ENCODE measurements at regions not wholly inside any gene's neighbourhood (a gene's known extent, or its start where the extent isn't known, plus 50 kb on each side); places are given as distances from the start of the nearest gene placed in this dataset.
"Not testable (repeated sequence)": the region's sequence is repeated elsewhere in the genome, so short reads cannot be mapped to it uniquely, and the experiment has no call there.

DNA sequence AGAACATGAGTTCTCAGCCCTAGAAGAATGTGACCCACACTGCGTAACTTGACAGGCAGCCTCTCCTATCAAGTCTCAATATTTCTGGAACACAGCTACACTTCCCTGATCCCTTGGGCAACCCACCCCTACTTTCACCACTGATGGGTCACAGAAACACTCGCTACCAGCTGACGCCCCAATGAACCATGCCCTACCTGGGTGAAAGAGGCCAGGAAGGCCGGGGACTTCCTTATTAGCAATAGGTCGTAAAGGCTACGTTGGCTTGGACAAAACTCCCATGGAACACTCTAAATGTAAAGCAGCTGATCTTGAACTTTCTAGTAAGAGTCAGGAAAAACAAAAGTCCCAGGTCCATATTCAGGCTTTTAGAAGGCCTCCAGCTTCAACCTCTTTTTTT is 202.3 kb upstream of the KCTD7 start:
- no peak overlapping the region for H3K4me3 ChIP-seq (replicated peaks in 1 of 2; ENCODE audit: low read depth in 2 of 2, low read length in 2 of 2)
- TF ChIP-seq, protein P1, sequence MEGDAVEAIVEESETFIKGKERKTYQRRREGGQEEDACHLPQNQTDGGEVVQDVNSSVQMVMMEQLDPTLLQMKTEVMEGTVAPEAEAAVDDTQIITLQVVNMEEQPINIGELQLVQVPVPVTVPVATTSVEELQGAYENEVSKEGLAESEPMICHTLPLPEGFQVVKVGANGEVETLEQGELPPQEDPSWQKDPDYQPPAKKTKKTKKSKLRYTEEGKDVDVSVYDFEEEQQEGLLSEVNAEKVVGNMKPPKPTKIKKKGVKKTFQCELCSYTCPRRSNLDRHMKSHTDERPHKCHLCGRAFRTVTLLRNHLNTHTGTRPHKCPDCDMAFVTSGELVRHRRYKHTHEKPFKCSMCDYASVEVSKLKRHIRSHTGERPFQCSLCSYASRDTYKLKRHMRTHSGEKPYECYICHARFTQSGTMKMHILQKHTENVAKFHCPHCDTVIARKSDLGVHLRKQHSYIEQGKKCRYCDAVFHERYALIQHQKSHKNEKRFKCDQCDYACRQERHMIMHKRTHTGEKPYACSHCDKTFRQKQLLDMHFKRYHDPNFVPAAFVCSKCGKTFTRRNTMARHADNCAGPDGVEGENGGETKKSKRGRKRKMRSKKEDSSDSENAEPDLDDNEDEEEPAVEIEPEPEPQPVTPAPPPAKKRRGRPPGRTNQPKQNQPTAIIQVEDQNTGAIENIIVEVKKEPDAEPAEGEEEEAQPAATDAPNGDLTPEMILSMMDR (IDR thresholded peaks at IDR 0.05; ENCODE audit: low read depth, low read length), result no peak

DNA sequence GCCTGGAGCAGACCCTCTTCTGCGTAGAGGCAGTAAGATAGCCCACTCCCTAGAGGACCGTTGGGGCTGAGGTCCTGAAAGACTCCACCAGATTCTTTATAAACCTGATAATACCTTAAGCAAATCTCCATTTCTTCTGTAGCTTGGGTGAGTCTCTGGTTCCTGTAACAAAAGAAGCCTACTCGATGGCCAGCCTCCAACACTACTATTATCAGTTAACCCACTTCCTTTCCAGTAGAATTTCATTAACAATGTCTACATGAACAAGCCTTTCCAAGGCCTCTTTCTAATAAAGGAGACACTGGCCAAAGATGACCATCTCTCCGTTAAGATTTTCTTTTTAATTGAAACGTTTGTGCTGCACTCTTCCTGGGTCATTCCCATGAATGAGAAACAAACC is 201.7 kb upstream of the KCTD7 start:
- TF ChIP-seq, protein P1 (IDR thresholded peaks at IDR 0.05; ENCODE audit: low read depth, low read length), result no peak
- no peak overlapping the region for H3K4me3 ChIP-seq (replicated peaks in 1 of 2; ENCODE audit: low read depth in 2 of 2, low read length in 2 of 2)
- peak in 1 of 2 donors; percentile 60 for DNase-seq (ENCODE audit: low read depth in 2 of 2)

More for the DNA sequence above, 202.3 kb upstream of the KCTD7 start:
- no peak for DNase-seq (ENCODE audit: low read depth in 2 of 2)

DNA sequence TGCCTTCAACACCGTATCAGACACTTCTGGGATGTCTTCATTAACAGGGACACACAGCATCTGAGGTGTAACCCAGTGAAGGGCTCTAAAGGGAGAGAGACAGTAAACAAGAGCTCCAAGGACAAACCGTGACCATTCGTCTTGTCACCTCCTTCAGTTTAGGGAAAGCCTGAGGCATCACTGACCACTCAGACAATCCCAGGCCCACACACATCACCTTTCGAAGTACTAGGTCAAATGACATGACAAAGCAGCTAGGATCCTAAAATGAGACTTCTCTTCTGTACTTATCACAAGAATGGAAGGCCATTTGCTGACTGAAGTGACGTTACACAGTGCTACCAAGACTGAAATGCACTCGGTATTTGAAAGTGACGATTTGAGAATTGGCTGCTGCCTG is 200.7 kb upstream of the KCTD7 start:
- no peak overlapping the region for H3K4me3 ChIP-seq (replicated peaks in 1 of 2; ENCODE audit: low read depth in 2 of 2, low read length in 2 of 2)
- TF ChIP-seq, protein P1 (IDR thresholded peaks at IDR 0.05; ENCODE audit: low read depth, low read length), result no peak
- DNase-seq (ENCODE audit: low read depth in 2 of 2), result no peak

DNA sequence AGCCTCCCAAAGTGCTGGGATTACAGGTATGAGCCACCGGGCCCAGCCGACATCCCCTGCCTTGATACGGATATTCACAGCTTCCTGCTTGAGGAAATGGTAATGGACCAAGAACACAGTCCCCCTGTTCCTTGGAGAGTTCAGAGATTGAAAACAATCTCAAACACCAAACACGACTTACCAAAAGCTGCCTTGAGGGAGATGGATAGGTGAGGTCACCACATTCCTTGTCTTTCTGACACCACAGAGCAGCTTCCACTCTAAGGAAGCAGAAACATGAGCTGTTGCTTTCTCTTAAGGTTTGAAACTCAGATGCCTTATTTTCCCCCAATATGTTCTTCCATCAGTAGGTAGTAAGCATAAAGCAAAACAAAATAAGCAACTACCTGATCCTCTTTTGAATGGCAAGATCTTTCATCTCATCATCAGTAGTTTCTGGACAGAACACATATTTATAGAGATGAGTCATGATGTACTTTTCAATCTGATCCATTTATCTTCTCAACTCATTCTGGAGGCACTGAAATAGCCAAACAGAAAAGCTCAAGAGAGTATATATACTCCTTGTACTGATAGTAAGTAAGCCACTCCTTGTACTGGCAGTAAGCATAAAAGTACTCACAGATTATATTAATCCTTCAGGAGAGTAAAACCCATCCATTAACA is 199.1 kb upstream of the KCTD7 start:
- H3K4me3 ChIP-seq (replicated peaks in 1 of 2; ENCODE audit: low read depth in 2 of 2, low read length in 2 of 2), result no peak overlapping the region

DNA sequence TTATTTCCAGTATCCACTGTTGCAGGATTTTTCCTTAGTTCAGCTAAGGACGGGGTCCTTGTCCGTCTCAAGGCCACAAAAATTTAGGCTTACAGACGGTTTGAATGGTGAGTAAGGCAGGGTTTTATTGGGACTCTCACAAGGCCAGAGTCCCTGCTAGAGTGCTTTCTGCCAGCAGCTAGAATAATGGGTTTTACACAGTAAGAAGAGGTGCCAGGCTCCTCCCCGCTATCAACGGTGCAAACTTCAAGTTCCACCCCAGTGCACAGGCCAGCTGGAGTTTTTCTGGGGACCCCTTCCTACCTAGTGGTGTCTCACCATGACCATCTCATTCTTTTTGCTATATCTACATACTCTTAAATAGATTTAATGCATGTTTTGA is 198.5 kb upstream of the KCTD7 start:
- no peak for DNase-seq (ENCODE audit: low read depth in 2 of 2)
- H3K4me3 ChIP-seq (replicated peaks in 1 of 2; ENCODE audit: low read depth in 2 of 2, low read length in 2 of 2), result no peak overlapping the region
- TF ChIP-seq, protein P1 (IDR thresholded peaks at IDR 0.05; ENCODE audit: low read depth, low read length), result no peak

More for the DNA sequence above, 199.1 kb upstream of the KCTD7 start:
- DNase-seq (ENCODE audit: low read depth in 2 of 2), result no peak
- TF ChIP-seq, protein P1 (IDR thresholded peaks at IDR 0.05; ENCODE audit: low read depth, low read length), result no peak

DNA sequence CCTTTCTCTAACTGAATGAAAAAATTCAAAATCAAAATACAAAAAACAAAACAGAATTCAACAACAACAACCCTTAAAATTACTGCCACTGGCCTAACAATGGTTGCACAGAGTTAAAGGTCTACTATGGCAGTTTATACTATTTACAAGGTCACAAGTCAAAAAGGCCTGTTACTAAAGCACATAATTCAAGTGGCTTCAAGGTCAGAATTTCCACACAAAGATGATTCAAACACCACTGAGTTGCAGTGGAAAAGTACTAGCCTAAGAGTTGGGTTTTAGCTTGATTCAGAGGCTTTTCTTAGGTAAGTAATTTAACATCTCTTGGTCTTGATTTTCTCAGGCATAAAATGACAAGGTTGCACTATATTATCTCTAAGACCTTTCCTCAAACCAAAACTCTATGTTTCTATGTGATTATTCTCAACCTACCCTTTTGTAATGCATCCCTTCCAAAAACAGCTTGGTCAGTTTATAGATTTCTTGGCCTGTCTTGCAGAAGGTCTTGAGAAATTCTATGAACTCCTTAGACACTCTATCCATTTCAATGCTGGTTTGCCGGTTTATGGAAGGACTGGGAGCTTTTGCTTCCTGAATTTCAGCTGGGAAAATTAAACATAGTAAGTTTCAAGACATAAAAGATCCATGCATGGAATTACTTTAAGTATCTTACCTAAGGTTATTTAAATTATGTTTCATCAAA is 189.8 kb upstream of the KCTD7 start:
- not testable (repeated sequence) for DNase-seq (ENCODE audit: low read depth in 2 of 2); H3K4me3 ChIP-seq (replicated peaks in 1 of 2; ENCODE audit: low read depth in 2 of 2, low read length in 2 of 2)

DNA sequence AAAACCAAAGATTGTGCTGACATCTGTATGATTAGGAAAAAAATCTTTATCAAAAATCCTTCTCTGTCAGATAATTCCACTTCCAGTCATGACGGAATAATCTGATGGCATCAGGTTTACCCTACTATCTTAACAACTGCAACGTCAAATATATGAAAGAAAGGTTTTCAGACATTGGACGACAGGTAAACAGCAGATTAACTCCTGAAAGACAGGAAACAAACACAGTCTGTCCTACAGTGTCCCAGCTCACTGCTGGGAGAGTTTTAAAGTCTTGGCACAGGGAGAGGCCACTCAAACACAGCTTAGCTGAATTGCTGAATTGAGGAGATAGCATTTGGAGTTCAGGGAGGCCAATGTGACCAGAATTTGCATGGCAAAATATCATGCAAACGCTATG is 186.3 kb upstream of the KCTD7 start:
- TF ChIP-seq, protein P1 (IDR thresholded peaks at IDR 0.05; ENCODE audit: low read depth, low read length), result no peak
- no peak overlapping the region for H3K4me3 ChIP-seq (replicated peaks in 1 of 2; ENCODE audit: low read depth in 2 of 2, low read length in 2 of 2)
- DNase-seq (ENCODE audit: low read depth in 2 of 2), result no peak
